Memory B cell (primary cell): ENCODE measurements at regions not wholly inside any gene's neighbourhood (a gene's known extent, or its start where the extent isn't known, plus 50 kb on each side); places are given as distances from the start of the nearest gene placed in this dataset.
"Not testable (repeated sequence)": the region's sequence is repeated elsewhere in the genome, so short reads cannot be mapped to it uniquely, and the experiment has no call there.

Source experiments
- ATAC-seq: fragments of 150-1000 bp; cut with Tn5 transposase; 2 replicates; pipeline ENCODE4 v1.10.0; 2021; ENCODE audit warnings: low read depth, mild to moderate bottlenecking, moderate library complexity
- DNase-seq, 2 donors: peaks; one replicate each; pipeline ENCODE4 v3.0.0; 2022; ENCODE audit warnings: low spot score in 2 of 2
- H3K27ac Mint-ChIP-seq: one replicate; pipeline ENCODE4 v1.8.0; 2022; ENCODE audit warnings: mild to moderate bottlenecking, moderate library complexity, mixed read lengths
- H3K27me3 Mint-ChIP-seq: one replicate; pipeline ENCODE4 v1.8.0; 2022; ENCODE audit warnings: mixed read lengths
- H3K36me3 Mint-ChIP-seq: one replicate; pipeline ENCODE4 v1.8.0; 2022; ENCODE audit warnings: mild to moderate bottlenecking, mixed read lengths
- H3K4me1 Mint-ChIP-seq: one replicate; pipeline ENCODE4 v1.8.0; 2022; ENCODE audit warnings: mixed read lengths
- H3K4me3 Mint-ChIP-seq: one replicate; pipeline ENCODE4 v1.8.0; 2022; ENCODE audit warnings: mild to moderate bottlenecking, moderate library complexity, mixed read lengths
- H3K9me3 Mint-ChIP-seq: one replicate; pipeline ENCODE4 v1.8.0; 2022; ENCODE audit warnings: mixed read lengths

DNA sequence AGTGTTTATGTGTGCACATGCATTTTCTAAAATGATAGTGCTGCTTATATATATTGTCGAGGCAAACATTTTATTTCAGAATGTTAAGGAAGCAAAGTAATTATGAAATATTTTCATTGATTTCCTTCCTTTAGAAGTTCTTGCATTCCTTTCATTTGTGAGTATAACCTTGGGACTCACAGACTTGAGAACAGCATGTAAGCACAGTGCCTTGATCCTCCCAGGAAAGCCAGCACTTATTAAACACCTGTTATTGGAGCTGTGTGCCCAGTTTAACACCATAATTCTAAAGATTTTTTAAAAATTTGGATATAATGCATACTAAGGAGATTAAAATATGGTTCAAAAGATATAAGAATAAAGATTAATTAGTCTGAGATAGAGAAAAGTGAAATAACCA lies 554.4 kb upstream of the FAM98A start:
- Mint-ChIP-seq H3K4me1 (no peaks in the 10 kb centered on the region), H3K27ac (no peak overlapping the region), H3K9me3 (peaks cover 5% of the 10 kb centered on the region), H3K4me3 (no peak overlapping the region), H3K27me3 (no peaks in the 10 kb centered on the region), H3K36me3 (no peaks in the 10 kb centered on the region)
- ATAC-seq (no peak), DNase-seq (no peak)

DNA sequence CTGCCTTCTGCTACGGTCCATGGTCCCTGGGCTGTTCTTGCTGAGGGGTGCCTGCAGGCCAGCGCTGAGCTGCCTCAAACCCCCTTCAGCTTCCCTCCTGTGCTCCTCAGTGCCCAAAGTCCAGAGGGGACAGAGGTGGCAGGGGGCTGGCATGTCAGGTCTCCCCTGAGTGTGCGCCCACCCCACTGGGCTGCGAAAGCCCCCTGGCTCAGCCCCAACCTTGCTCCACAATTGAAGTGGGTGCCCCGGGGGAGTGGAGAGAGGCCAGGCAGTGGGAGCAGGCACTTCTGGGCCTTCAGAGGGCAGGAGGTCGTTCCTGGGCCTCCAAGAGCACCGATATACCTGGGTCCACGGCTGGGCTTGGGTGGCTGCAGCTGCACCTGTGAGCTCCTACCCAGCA lies 548.7 kb upstream of the FAM98A start:
- H3K36me3 Mint-ChIP-seq: no peaks in the 10 kb centered on the region
- H3K27ac Mint-ChIP-seq: no peak overlapping the region
- H3K27me3 Mint-ChIP-seq: no peaks in the 10 kb centered on the region
- DNase-seq: no peak
- no peaks in the 10 kb centered on the region for H3K4me1 Mint-ChIP-seq
- H3K4me3 Mint-ChIP-seq: no peak overlapping the region
- ATAC-seq: no peak
- peaks cover 7% of the 10 kb centered on the region for H3K9me3 Mint-ChIP-seq

- Mint-ChIP-seq H3K27ac (no peak overlapping the region), H3K27me3 (no peaks in the 10 kb centered on the region), H3K4me3 (no peak overlapping the region), H3K36me3 (no peaks in the 10 kb centered on the region), H3K4me1 (no peaks in the 10 kb centered on the region), H3K9me3 (peaks cover 2% of the 10 kb centered on the region)
- no peak for ATAC-seq
- DNase-seq: no peak
Observed at GRCh38 chr2:34143149-34143548, 544.0 kb upstream of the FAM98A start.

- ATAC-seq, H3K4me1 Mint-ChIP-seq, H3K36me3 Mint-ChIP-seq, H3K9me3 Mint-ChIP-seq, H3K27ac Mint-ChIP-seq, DNase-seq, H3K4me3 Mint-ChIP-seq, H3K27me3 Mint-ChIP-seq: not testable (repeated sequence)
Observed at GRCh38 chr2:34142531-34143008, 543.5 kb upstream of the FAM98A start.

DNA sequence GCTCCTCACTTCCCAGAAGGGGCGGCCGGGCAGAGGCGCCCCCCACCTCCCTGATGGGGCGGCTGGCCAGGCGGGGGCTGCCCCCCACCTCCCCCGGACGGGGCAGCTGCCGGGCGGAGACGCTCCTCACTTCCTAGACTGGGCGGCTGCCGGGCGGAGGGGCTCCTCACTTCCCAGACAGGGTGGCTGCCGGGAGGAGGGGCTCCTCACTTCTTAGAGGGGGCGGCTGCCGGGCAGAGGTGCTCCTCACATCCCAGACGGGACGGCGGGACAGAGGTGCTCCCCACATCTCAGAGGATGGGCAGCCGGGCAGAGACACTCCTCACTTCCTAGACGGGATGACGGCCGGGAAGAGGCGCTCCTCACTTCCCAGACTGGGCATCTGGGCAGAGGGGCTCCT lies 534.0 kb upstream of the FAM98A start:
- H3K36me3 Mint-ChIP-seq, H3K9me3 Mint-ChIP-seq, H3K27me3 Mint-ChIP-seq, H3K4me3 Mint-ChIP-seq, ATAC-seq, DNase-seq, H3K27ac Mint-ChIP-seq, H3K4me1 Mint-ChIP-seq: not testable (repeated sequence)

DNA sequence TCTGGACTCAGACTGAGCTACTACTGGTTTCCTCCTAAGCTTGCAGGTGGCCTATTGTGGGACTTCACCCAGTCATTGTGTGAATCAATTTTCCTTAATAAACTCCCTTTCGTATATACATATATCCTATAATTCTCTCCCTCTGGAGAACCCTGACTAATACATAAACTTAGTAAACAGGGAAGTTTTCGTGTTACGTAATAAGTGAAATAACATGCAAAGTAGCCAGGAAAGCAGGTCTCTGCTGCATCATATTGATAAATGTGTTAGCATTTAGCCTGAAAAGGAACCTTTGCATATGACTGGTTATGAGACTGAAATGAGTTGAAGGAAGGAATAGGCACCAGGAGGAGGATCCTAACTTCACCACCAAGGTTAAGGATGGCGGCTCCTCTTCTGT lies 527.2 kb upstream of the FAM98A start:
- Mint-ChIP-seq H3K36me3 (no peaks in the 10 kb centered on the region), H3K4me3 (no peak overlapping the region), H3K27ac (no peak overlapping the region), H3K27me3 (no peaks in the 10 kb centered on the region), H3K4me1 (no peaks in the 10 kb centered on the region), H3K9me3 (peaks cover 3% of the 10 kb centered on the region)
- DNase-seq (no peak), ATAC-seq (no peak)

- H3K9me3 Mint-ChIP-seq: peaks cover 3% of the 10 kb centered on the region
- no peaks in the 10 kb centered on the region for H3K27me3 Mint-ChIP-seq
- H3K27ac Mint-ChIP-seq: no peak overlapping the region
- ATAC-seq: no peak
- no peak for DNase-seq
- H3K4me1 Mint-ChIP-seq: no peaks in the 10 kb centered on the region
- no peak overlapping the region for H3K4me3 Mint-ChIP-seq
- H3K36me3 Mint-ChIP-seq: no peaks in the 10 kb centered on the region
Observed at GRCh38 chr2:34123996-34124785, 525.1 kb upstream of the FAM98A start.

- DNase-seq (no peak), ATAC-seq (no peak)
- Mint-ChIP-seq H3K36me3 (no peaks in the 10 kb centered on the region), H3K27me3 (peaks cover 3% of the 10 kb centered on the region), H3K4me3 (no peak overlapping the region), H3K4me1 (no peaks in the 10 kb centered on the region), H3K27ac (no peak overlapping the region), H3K9me3 (peaks cover 3% of the 10 kb centered on the region)
Observed at GRCh38 chr2:34121076-34121475, 522.0 kb upstream of the FAM98A start.

GRCh38 chr2:34115076-34115475 lies 516.0 kb upstream of the FAM98A start:
- Mint-ChIP-seq H3K36me3 (no peaks in the 10 kb centered on the region), H3K27ac (no peak overlapping the region), H3K9me3 (no peaks in the 10 kb centered on the region), H3K27me3 (peaks cover 3% of the 10 kb centered on the region), H3K4me3 (no peak overlapping the region), H3K4me1 (no peaks in the 10 kb centered on the region)
- ATAC-seq: no peak
- DNase-seq: no peak

DNA sequence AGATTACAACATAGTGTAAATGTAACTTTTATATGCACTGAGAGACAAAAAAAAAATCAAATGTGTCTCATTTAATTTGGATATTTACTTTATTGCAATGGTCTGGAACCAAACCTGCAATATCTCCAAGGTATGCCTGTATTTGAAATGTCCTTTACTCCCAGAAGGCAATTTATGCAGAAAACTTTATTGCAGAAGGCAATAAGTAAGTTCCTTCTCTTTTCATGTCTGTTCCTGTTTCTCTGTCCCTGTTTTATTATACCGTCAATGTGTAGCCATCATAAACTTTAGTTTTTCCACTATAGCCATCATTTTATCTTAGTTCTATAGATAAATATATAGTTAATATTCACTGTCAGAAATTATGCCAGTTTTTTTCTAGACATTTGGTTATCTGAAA lies 513.1 kb upstream of the FAM98A start:
- Mint-ChIP-seq H3K4me1 (no peaks in the 10 kb centered on the region), H3K9me3 (no peaks in the 10 kb centered on the region), H3K4me3 (no peak overlapping the region), H3K27ac (no peak overlapping the region), H3K36me3 (no peaks in the 10 kb centered on the region), H3K27me3 (peaks cover 1% of the 10 kb centered on the region)
- ATAC-seq (no peak), DNase-seq (no peak)

- H3K36me3 Mint-ChIP-seq: no peaks in the 10 kb centered on the region
- peaks cover 1% of the 10 kb centered on the region for H3K27me3 Mint-ChIP-seq
- DNase-seq: no peak
- ATAC-seq: no peak
- no peaks in the 10 kb centered on the region for H3K9me3 Mint-ChIP-seq
- H3K27ac Mint-ChIP-seq: no peak overlapping the region
- no peaks in the 10 kb centered on the region for H3K4me1 Mint-ChIP-seq
- no peak overlapping the region for H3K4me3 Mint-ChIP-seq
Observed at GRCh38 chr2:34110392-34110791, 511.3 kb upstream of the FAM98A start.

DNA sequence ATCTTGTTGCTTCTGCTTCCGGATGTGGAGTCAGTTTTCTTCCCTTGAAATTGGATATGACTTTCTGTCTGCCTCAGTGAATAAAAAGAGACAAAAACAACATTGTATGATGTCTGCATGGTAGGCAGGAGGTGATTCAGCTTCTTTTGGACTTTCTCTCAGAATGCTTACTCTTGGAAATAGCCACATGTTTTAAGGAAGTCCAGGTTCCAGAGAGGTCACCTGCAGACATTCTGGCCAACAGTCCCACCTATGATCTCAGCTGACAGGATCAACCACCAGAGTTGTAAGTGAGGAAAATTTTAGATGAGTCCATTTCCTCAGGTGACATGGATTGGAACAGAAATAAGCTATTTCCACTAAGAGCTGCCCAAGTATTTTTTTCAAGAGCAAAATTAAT lies 508.7 kb upstream of the FAM98A start:
- H3K36me3 Mint-ChIP-seq: no peaks in the 10 kb centered on the region
- peaks cover 1% of the 10 kb centered on the region for H3K27me3 Mint-ChIP-seq
- no peak for DNase-seq
- H3K27ac Mint-ChIP-seq: no peak overlapping the region
- no peaks in the 10 kb centered on the region for H3K4me1 Mint-ChIP-seq
- no peak overlapping the region for H3K4me3 Mint-ChIP-seq
- ATAC-seq: no peak
- no peaks in the 10 kb centered on the region for H3K9me3 Mint-ChIP-seq

GRCh38 chr2:34105006-34105767 lies 506.1 kb upstream of the FAM98A start:
- Mint-ChIP-seq H3K27ac (no peak overlapping the region), H3K4me1 (no peaks in the 10 kb centered on the region), H3K4me3 (no peak overlapping the region), H3K9me3 (no peaks in the 10 kb centered on the region), H3K27me3 (peaks cover 1% of the 10 kb centered on the region), H3K36me3 (no peaks in the 10 kb centered on the region)
- DNase-seq: no peak
- ATAC-seq: no peak

DNA sequence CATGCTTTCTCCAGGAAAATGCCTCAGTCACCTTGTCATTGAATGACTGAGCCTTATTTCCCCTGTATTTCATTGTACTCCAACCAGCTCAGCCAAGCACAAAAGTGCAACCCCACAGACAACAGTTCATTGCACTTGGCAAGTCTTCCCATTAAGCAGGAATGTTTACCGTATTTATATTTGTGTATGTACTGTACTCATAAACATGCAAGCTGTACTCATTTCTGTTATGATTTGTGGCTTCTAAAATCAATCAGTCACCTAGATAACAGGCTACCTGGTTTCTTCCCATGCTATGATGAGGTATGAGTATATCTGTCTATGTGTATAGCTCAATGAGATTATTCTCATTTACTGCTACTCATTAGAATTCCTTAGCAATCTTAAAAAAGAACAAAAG lies 505.5 kb upstream of the FAM98A start:
- no peak overlapping the region for H3K4me3 Mint-ChIP-seq
- DNase-seq (no peak), ATAC-seq (no peak)
- H3K9me3 Mint-ChIP-seq: no peaks in the 10 kb centered on the region
- H3K4me1 Mint-ChIP-seq: no peaks in the 10 kb centered on the region
- H3K27me3 Mint-ChIP-seq: peaks cover 1% of the 10 kb centered on the region
- no peak overlapping the region for H3K27ac Mint-ChIP-seq
- H3K36me3 Mint-ChIP-seq: no peaks in the 10 kb centered on the region

DNA sequence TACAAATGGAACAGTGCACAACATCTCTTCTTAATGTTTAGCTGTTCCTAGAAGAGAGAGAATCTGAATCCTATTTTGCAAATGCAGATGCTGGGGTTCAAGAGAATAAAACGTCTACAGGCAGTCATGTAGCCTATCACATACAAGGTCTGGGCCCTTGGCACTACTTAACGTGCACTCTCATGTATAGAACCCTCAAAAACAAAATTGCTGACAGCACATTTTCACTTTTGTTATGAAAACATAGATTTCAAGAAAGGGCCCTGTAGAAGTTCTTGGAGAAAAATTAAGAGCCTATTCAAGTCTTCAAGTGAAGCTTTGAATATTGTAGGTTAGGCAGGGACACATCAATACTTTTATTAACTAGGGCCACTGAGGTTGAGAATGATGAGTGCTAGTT lies 504.3 kb upstream of the FAM98A start:
- H3K4me1 Mint-ChIP-seq: no peaks in the 10 kb centered on the region
- ATAC-seq (no peak), DNase-seq (no peak)
- no peak overlapping the region for H3K27ac Mint-ChIP-seq
- H3K4me3 Mint-ChIP-seq: no peak overlapping the region
- no peaks in the 10 kb centered on the region for H3K36me3 Mint-ChIP-seq
- H3K9me3 Mint-ChIP-seq: no peaks in the 10 kb centered on the region
- H3K27me3 Mint-ChIP-seq: peaks cover 1% of the 10 kb centered on the region
